HUDEP-2 (cell line): ENCODE measurements at regions not wholly inside any gene's neighbourhood (a gene's known extent, or its start where the extent isn't known, plus 50 kb on each side); places are given as distances from the start of the nearest gene placed in this dataset.

Source experiments
- DNase-seq, 76 experiments: peaks; one replicate each; lab custom pipeline; 2025; ENCODE audit not compliant: unreplicated experiment in 76 of 76; lab: John Stamatoyannopoulos, UW

- DNase-seq, result no peak
Measured at GRCh38 chr3:195003006-195003892, 267.7 kb downstream of the XXYLT1 start.

- no peak for DNase-seq
Measured at GRCh38 chr3:195003893-195004289, 267.1 kb downstream of the XXYLT1 start.

- DNase-seq, result no peak
Measured at GRCh38 chr3:195004512-195005250, 266.3 kb downstream of the XXYLT1 start.

GRCh38 chr3:195005251-195005620 is 265.7 kb downstream of the XXYLT1 start:
- DNase-seq, result no peak

- no peak for DNase-seq
Measured at GRCh38 chr3:195005759-195006510, 265.0 kb downstream of the XXYLT1 start.

- no peak for DNase-seq
Measured at GRCh38 chr3:195007151-195007550, 263.8 kb downstream of the XXYLT1 start.

GRCh38 chr3:195007766-195008165 is 263.2 kb downstream of the XXYLT1 start:
- DNase-seq, result no peak

GRCh38 chr3:195008816-195009215 is 262.1 kb downstream of the XXYLT1 start:
- DNase-seq, result no peak

- no peak for DNase-seq
Measured at GRCh38 chr3:195009616-195010015, 261.3 kb downstream of the XXYLT1 start.

GRCh38 chr3:195010551-195011100 is 260.3 kb downstream of the XXYLT1 start:
- no peak for DNase-seq

- DNase-seq, result no peak
Measured at GRCh38 chr3:195011231-195011834, 259.6 kb downstream of the XXYLT1 start.

GRCh38 chr3:195012100-195012499 is 258.9 kb downstream of the XXYLT1 start:
- DNase-seq, result no peak

- DNase-seq, result no peak
Measured at GRCh38 chr3:195012571-195012970, 258.4 kb downstream of the XXYLT1 start.

- no peak for DNase-seq
Measured at GRCh38 chr3:195013411-195014361, 257.3 kb downstream of the XXYLT1 start.

GRCh38 chr3:195015021-195015420 is 255.9 kb downstream of the XXYLT1 start:
- DNase-seq, result peak in 3 of 76 experiments; percentile 4 to 21 (median 18)

GRCh38 chr3:195017151-195017550 is 253.8 kb downstream of the XXYLT1 start:
- DNase-seq, result peak in 38 of 76 experiments; percentile 3 to 68 (median 28)
